ENCODE measurements at regions not wholly inside any gene's neighbourhood (a gene's known extent, or its start where the extent isn't known, plus 50 kb on each side); places are given as distances from the start of the nearest gene placed in this dataset.
"Not testable (repeated sequence)": the region's sequence is repeated elsewhere in the genome, so short reads cannot be mapped to it uniquely, and the experiment has no call there.

GRCh38 chr12:59370933-59371332 is 224.9 kb upstream of the SLC16A7 start:
- no peak overlapping the region for H3K4me3 ChIP-seq (ENCODE audit: low read length)
- no peak for DNase-seq (ENCODE audit: low read depth)
- no peak for TF ChIP-seq CTCF (conservative IDR thresholded peaks at IDR 0.05; ENCODE audit: low read depth, low read length)

- no peak for TF ChIP-seq CTCF (conservative IDR thresholded peaks at IDR 0.05; ENCODE audit: low read depth, low read length)
- DNase-seq (ENCODE audit: low read depth), result no peak
- no peak overlapping the region for H3K4me3 ChIP-seq (ENCODE audit: low read length)
Observed at GRCh38 chr12:59365133-59365532, 230.7 kb upstream of the SLC16A7 start.

- TF ChIP-seq CTCF (conservative IDR thresholded peaks at IDR 0.05; ENCODE audit: low read depth, low read length), result no peak
- no peak overlapping the region for H3K4me3 ChIP-seq (ENCODE audit: low read length)
- no peak for DNase-seq (ENCODE audit: low read depth)
Observed at GRCh38 chr12:59357811-59358210, 238.0 kb upstream of the SLC16A7 start.

- peak; percentile 34 for TF ChIP-seq CTCF (conservative IDR thresholded peaks at IDR 0.05; ENCODE audit: low read depth, low read length)
- DNase-seq (ENCODE audit: low read depth); H3K4me3 ChIP-seq (ENCODE audit: low read length): not testable (repeated sequence)
Observed at GRCh38 chr12:59346248-59346647, 249.6 kb upstream of the SLC16A7 start.

- no peak for TF ChIP-seq CTCF (conservative IDR thresholded peaks at IDR 0.05; ENCODE audit: low read depth, low read length)
- DNase-seq (ENCODE audit: low read depth), result no peak
- H3K4me3 ChIP-seq (ENCODE audit: low read length), result no peak overlapping the region
Observed at GRCh38 chr12:59345406-59345805, 250.4 kb upstream of the SLC16A7 start.

- no peak overlapping the region for H3K4me3 ChIP-seq (ENCODE audit: low read length)
- TF ChIP-seq CTCF (conservative IDR thresholded peaks at IDR 0.05; ENCODE audit: low read depth, low read length), result no peak
- DNase-seq (ENCODE audit: low read depth), result no peak
Observed at GRCh38 chr12:59344224-59344623, 251.6 kb upstream of the SLC16A7 start.

- no peak for DNase-seq (ENCODE audit: low read depth)
- no peak for TF ChIP-seq CTCF (conservative IDR thresholded peaks at IDR 0.05; ENCODE audit: low read depth, low read length)
- H3K4me3 ChIP-seq (ENCODE audit: low read length), result no peak overlapping the region
Observed at GRCh38 chr12:59329462-59329861, 266.4 kb upstream of the SLC16A7 start.

- H3K4me3 ChIP-seq (ENCODE audit: low read length), result not testable (repeated sequence)
Observed at GRCh38 chr12:59328395-59329075, 267.3 kb upstream of the SLC16A7 start.

GRCh38 chr12:59326457-59326856 is 269.4 kb upstream of the SLC16A7 start:
- H3K4me3 ChIP-seq (ENCODE audit: low read length); DNase-seq (ENCODE audit: low read depth): not testable (repeated sequence)

More at GRCh38 chr12:59328395-59329075, 267.3 kb upstream of the SLC16A7 start:
- DNase-seq (ENCODE audit: low read depth), result not testable (repeated sequence)
